ENCODE measurements at regions not wholly inside any gene's neighbourhood (a gene's known extent, or its start where the extent isn't known, plus 50 kb on each side); places are given as distances from the start of the nearest gene placed in this dataset.
A peak's percentile ranks its signal among the peaks of the same experiment; 100 is the strongest.

DNA sequence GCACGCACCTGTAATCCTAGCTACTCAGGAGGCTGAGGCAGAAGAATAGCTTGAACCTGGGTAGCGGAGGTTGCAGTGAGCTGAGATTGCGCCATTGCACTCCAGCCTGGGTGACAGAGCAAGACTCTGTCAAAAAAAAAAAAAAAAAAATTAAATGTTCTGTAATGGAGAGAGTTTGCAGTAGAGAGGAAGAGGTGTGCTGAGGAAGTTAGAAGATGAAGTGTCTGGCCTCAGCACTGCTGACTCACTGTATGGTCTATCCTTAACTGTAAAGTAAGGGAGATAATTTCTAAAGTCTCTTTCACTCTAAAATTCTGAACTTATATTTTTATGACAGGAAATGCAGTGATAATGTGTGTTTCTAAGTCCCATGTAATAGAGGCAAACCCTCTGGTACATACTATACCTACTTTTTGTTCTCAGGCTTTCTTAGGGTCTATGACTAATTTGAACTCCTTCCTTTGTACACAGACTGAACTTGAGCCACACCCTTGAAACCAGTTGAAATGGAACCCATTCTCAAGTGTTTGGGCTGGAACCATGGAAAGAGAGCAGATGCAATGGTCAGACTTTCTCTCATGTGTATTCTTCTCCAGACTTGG, 278.1 kb upstream of the FAR2 start:
- DNase-seq (ENCODE audit: low read depth in 1 of 2, low spot score in 1 of 2) = peak; percentile 50 to 63
- TF ChIP-seq, protein P1, sequence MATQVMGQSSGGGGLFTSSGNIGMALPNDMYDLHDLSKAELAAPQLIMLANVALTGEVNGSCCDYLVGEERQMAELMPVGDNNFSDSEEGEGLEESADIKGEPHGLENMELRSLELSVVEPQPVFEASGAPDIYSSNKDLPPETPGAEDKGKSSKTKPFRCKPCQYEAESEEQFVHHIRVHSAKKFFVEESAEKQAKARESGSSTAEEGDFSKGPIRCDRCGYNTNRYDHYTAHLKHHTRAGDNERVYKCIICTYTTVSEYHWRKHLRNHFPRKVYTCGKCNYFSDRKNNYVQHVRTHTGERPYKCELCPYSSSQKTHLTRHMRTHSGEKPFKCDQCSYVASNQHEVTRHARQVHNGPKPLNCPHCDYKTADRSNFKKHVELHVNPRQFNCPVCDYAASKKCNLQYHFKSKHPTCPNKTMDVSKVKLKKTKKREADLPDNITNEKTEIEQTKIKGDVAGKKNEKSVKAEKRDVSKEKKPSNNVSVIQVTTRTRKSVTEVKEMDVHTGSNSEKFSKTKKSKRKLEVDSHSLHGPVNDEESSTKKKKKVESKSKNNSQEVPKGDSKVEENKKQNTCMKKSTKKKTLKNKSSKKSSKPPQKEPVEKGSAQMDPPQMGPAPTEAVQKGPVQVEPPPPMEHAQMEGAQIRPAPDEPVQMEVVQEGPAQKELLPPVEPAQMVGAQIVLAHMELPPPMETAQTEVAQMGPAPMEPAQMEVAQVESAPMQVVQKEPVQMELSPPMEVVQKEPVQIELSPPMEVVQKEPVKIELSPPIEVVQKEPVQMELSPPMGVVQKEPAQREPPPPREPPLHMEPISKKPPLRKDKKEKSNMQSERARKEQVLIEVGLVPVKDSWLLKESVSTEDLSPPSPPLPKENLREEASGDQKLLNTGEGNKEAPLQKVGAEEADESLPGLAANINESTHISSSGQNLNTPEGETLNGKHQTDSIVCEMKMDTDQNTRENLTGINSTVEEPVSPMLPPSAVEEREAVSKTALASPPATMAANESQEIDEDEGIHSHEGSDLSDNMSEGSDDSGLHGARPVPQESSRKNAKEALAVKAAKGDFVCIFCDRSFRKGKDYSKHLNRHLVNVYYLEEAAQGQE (IDR thresholded peaks at IDR 0.05; ENCODE audit: insufficient replicate concordance, low read depth) = no peak
- TF ChIP-seq GABPA (IDR thresholded peaks at IDR 0.05; ENCODE audit: low read depth) (no peak), POLR2AphosphoS5 (IDR thresholded peaks at IDR 0.05; ENCODE audit: low read depth) (no peak), SPI1 (IDR thresholded peaks at IDR 0.05; ENCODE audit: borderline replicate concordance, low read depth) (peak; percentile 72; the same call in 1 of the 2 replicates)
- TF ChIP-seq, protein P2, sequence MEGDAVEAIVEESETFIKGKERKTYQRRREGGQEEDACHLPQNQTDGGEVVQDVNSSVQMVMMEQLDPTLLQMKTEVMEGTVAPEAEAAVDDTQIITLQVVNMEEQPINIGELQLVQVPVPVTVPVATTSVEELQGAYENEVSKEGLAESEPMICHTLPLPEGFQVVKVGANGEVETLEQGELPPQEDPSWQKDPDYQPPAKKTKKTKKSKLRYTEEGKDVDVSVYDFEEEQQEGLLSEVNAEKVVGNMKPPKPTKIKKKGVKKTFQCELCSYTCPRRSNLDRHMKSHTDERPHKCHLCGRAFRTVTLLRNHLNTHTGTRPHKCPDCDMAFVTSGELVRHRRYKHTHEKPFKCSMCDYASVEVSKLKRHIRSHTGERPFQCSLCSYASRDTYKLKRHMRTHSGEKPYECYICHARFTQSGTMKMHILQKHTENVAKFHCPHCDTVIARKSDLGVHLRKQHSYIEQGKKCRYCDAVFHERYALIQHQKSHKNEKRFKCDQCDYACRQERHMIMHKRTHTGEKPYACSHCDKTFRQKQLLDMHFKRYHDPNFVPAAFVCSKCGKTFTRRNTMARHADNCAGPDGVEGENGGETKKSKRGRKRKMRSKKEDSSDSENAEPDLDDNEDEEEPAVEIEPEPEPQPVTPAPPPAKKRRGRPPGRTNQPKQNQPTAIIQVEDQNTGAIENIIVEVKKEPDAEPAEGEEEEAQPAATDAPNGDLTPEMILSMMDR (IDR thresholded peaks at IDR 0.05; ENCODE audit: insufficient read depth, low read length) = no peak
- H3K27ac ChIP-seq (replicated peaks) = peak overlapping the region; percentile 61

GRCh38 chr12:28872654-28873268, 276.3 kb upstream of the FAR2 start:
- H3K4me3 ChIP-seq (replicated peaks; ENCODE audit: insufficient read depth, low read length) = no peak overlapping the region
- H3K27me3 ChIP-seq (ENCODE audit: insufficient read depth, poor library complexity, severe bottlenecking) = no peaks in the 10 kb centered on the region
- TF ChIP-seq, protein P2 (IDR thresholded peaks at IDR 0.05; ENCODE audit: insufficient read depth, low read length) = peak; percentile 51
- TF ChIP-seq, protein P1 (IDR thresholded peaks at IDR 0.05; ENCODE audit: insufficient replicate concordance, low read depth) = no peak
- DNase-seq (ENCODE audit: low read depth in 1 of 2, low spot score in 1 of 2) = peak; percentile 6 to 61
- H3K27ac ChIP-seq (replicated peaks) = no peak overlapping the region

More for the DNA sequence above, 278.1 kb upstream of the FAR2 start:
- no peak overlapping the region for H3K4me3 ChIP-seq (replicated peaks; ENCODE audit: insufficient read depth, low read length)
- H3K27me3 ChIP-seq (ENCODE audit: insufficient read depth, poor library complexity, severe bottlenecking) = no peaks in the 10 kb centered on the region

DNA sequence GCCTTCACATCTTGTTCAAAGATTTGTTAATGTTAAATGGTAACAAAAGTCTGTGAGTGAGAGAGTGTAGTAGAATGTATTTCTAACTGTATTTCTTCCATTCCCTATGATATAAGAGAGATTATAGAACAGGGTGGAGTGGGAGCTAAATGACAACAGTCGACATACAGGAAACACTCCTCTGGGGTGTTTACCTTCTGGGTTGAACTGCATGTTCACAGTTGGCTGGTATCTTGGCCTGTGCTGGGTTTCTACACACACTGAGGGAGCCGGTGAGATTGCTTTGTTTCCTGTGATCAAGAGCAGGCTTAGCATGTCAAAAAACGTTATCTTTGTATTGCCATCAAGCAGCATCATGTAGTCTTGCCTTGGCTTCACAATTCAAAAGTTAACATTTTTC, 274.3 kb upstream of the FAR2 start:
- no peak for DNase-seq (ENCODE audit: low read depth in 1 of 2, low spot score in 1 of 2)
- Histone ChIP-seq H3K27me3 (ENCODE audit: insufficient read depth, poor library complexity, severe bottlenecking) (no peaks in the 10 kb centered on the region), H3K27ac (replicated peaks) (no peak overlapping the region), H3K4me3 (replicated peaks; ENCODE audit: insufficient read depth, low read length) (no peak overlapping the region)
- no peak for TF ChIP-seq POLR2AphosphoS5 (IDR thresholded peaks at IDR 0.05; ENCODE audit: low read depth)
- no peak for TF ChIP-seq SPI1 (IDR thresholded peaks at IDR 0.05; ENCODE audit: borderline replicate concordance, low read depth)
- TF ChIP-seq, protein P2 (IDR thresholded peaks at IDR 0.05; ENCODE audit: insufficient read depth, low read length) = no peak
- TF ChIP-seq, protein P1 (IDR thresholded peaks at IDR 0.05; ENCODE audit: insufficient replicate concordance, low read depth) = no peak
- TF ChIP-seq GABPA (IDR thresholded peaks at IDR 0.05; ENCODE audit: low read depth) = no peak

Data from HL-60 (cell line).